Hepatocyte (in vitro differentiated cells): ENCODE measurements at regions not wholly inside any gene's neighbourhood (a gene's known extent, or its start where the extent isn't known, plus 50 kb on each side); places are given as distances from the start of the nearest gene placed in this dataset.

Source experiments
- DNase-seq: peaks from one replicate; pipeline ENCODE4 v3.0.0-alpha.2; 2016; ENCODE audit warnings: low spot score
- H2AFZ ChIP-seq: fragments of 200-600 bp; sonication (generic); 2 replicates; pipeline ENCODE4 v1.6.0; 2016; ENCODE audit warnings: antibody characterized with exemption, mild to moderate bottlenecking
- H3K27ac ChIP-seq: fragments of 200-600 bp; sonication (generic); 2 replicates; pipeline ENCODE4 v1.5.1; 2016; ENCODE audit warnings: mild to moderate bottlenecking
- H3K27me3 ChIP-seq: fragments of 200-600 bp; sonication (generic); 2 replicates; pipeline ENCODE4 v1.6.1; 2016
- H3K36me3 ChIP-seq: fragments of 200-600 bp; sonication (generic); replicated peaks from 2 replicates; pipeline ENCODE4 v1.5.1; 2016; ENCODE audit warnings: low read depth; ENCODE audit not compliant: insufficient read depth
- H3K4me1 ChIP-seq: fragments of 200-600 bp; sonication (generic); 2 replicates; pipeline ENCODE4 v1.5.1; 2016; ENCODE audit warnings: mild to moderate bottlenecking, moderate library complexity; ENCODE audit not compliant: insufficient read depth
- H3K4me2 ChIP-seq: fragments of 200-600 bp; sonication (generic); 2 replicates; pipeline ENCODE4 v1.6.0; 2016
- H3K4me3 ChIP-seq: fragments of 200-600 bp; sonication (generic); 2 replicates; pipeline ENCODE4 v1.5.1; 2016; ENCODE audit warnings: mild to moderate bottlenecking
- H3K79me2 ChIP-seq: fragments of 200-600 bp; sonication (generic); 2 replicates; pipeline ENCODE4 v1.6.0; 2017; ENCODE audit warnings: mild to moderate bottlenecking
- H3K9me2 ChIP-seq: fragments of 200-600 bp; sonication (generic); replicated peaks from 2 replicates; pipeline ENCODE4 v1.6.0; 2017; ENCODE audit warnings: mild to moderate bottlenecking; ENCODE audit not compliant: insufficient read depth
- H3K9me3 ChIP-seq: fragments of 200-600 bp; sonication (generic); 2 replicates; pipeline ENCODE4 v1.5.1; 2016; ENCODE audit warnings: low read depth, mild to moderate bottlenecking
- H4K20me1 ChIP-seq: fragments of 200-600 bp; sonication (generic); 2 replicates; pipeline ENCODE4 v1.6.0; 2016; ENCODE audit warnings: mild to moderate bottlenecking; ENCODE audit not compliant: insufficient read depth, poor library complexity, severe bottlenecking
- EZH2 ChIP-seq: fragments of 200-600 bp; sonication (generic); IDR thresholded peaks from 2 replicates; pipeline ENCODE4 v1.6.1; 2016; ENCODE audit warnings: antibody characterized with exemption, mild to moderate bottlenecking, borderline replicate concordance
- EZH2phosphoT487 ChIP-seq: fragments of 200-600 bp; sonication (generic); IDR thresholded peaks from one replicate; pipeline ENCODE4 v1.6.1; 2018; ENCODE audit warnings: antibody characterized with exemption, mild to moderate bottlenecking, low read depth, moderate library complexity; ENCODE audit not compliant: unreplicated experiment, severe bottlenecking
- WGBS: methylation state at CpG from one replicate; pipeline ENCODE4 v1.1.6; 2016; ENCODE audit warnings: low lambda C conversion rate; ENCODE audit errors: missing lambda C conversion rate; 5-methylcytosine and 5-hydroxymethylcytosine counted together
- TF ChIP-seq, protein P1 (sequence below): fragments of 200-600 bp; sonication (generic); IDR thresholded peaks from 2 replicates; pipeline ENCODE4 v1.5.1; 2016; ENCODE audit warnings: antibody characterized with exemption, mild to moderate bottlenecking; ENCODE audit not compliant: poor library complexity

DNA sequence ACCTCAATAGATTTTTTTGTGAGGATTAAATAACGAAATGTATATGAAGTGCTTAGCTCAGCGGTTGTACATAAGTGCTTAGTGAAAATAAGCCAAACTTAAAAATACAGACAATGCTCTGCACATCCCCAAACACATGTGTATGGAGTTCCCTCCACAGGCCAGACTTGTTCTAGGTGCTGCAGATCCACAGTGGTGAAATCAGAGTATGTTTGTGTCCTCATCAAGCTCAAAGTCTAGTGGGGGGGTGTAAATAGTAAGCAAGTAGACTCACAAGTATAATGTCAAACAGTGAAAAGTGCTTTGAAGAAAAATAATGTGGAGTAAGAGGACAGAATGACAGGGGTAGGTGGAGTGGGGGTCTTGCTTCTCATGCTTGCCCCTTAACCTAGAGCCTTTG, 157.4 kb upstream of the SPRY4 start:
- 74% methylated on average over 2 of the region's 2 CpGs for WGBS

DNA sequence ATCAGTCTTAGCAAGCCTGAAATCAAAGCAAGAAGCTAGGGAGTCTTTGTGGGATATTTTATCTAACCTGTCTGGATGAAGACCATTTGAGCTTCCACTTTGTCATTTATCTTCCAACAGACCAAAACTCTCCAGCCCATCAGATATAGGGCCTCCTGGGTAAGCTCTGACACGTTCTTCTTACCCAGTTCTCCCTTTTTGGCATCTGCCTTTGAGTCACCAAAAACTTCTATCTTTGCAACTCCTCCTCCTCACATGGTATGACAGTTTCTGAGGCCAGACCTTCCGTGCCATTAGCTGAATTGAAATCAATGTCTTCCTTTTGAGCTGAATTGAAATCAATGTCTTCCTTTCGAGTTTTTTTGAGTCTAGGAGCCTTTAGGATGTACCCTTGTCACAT, 156.6 kb upstream of the SPRY4 start:
- 90% methylated on average over 3 of the region's 3 CpGs for WGBS

More for the DNA sequence above, 157.4 kb upstream of the SPRY4 start:
- Histone ChIP-seq H4K20me1 (no peaks in the 10 kb centered on the region), H3K27ac (no peak overlapping the region), H3K9me3 (no peaks in the 10 kb centered on the region), H3K9me2 (no peaks in the 10 kb centered on the region), H3K27me3 (no peaks in the 10 kb centered on the region), H3K4me3 (no peak overlapping the region), H3K4me2 (no peak overlapping the region), H2AFZ (no peak overlapping the region), H3K79me2 (no peaks in the 10 kb centered on the region), H3K36me3 (no peaks in the 10 kb centered on the region), H3K4me1 (no peaks in the 10 kb centered on the region)
- DNase-seq = no peak
- TF ChIP-seq EZH2 (no peak), EZH2phosphoT487 (no peak)
- TF ChIP-seq, protein P1, sequence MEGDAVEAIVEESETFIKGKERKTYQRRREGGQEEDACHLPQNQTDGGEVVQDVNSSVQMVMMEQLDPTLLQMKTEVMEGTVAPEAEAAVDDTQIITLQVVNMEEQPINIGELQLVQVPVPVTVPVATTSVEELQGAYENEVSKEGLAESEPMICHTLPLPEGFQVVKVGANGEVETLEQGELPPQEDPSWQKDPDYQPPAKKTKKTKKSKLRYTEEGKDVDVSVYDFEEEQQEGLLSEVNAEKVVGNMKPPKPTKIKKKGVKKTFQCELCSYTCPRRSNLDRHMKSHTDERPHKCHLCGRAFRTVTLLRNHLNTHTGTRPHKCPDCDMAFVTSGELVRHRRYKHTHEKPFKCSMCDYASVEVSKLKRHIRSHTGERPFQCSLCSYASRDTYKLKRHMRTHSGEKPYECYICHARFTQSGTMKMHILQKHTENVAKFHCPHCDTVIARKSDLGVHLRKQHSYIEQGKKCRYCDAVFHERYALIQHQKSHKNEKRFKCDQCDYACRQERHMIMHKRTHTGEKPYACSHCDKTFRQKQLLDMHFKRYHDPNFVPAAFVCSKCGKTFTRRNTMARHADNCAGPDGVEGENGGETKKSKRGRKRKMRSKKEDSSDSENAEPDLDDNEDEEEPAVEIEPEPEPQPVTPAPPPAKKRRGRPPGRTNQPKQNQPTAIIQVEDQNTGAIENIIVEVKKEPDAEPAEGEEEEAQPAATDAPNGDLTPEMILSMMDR = no peak

DNA sequence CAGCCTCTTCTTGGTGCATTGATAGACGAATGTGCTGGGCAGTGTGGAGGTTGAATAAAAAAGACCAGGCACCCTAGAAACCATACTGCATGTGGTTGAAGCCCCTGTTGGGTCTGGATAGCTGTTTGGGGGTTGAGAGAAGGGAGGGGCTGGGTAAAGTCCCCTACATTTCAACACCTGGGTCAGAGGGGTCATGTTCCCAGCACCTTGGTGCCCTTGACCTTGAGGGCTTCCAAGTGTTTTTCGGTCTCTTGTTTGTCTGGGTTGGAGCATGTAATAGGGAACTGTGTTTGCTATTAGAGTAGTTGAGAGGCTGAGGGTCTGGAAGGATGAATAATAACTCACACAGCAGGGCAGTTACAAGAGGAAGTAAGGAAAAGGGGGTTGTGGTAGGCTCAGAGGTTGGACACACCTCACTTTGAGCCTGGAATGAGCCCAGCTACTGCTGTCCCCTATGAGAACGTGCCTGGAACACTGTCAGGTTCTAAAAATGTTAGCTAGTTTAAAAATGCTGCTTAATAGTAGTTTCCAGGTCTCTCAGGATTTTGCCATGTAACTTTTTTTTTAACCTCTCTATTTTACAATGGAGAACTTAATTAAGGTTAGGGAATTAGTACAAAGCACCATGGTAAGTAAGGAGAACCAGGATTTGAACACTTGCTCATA, 155.2 kb upstream of the SPRY4 start:
- TF ChIP-seq, protein P1 = no peak
- no peak overlapping the region for H3K4me2 ChIP-seq
- no peaks in the 10 kb centered on the region for H3K27me3 ChIP-seq
- no peaks in the 10 kb centered on the region for H3K9me2 ChIP-seq
- no peaks in the 10 kb centered on the region for H4K20me1 ChIP-seq
- H3K79me2 ChIP-seq = no peaks in the 10 kb centered on the region
- H3K27ac ChIP-seq = no peak overlapping the region
- WGBS = 89% methylated on average over 3 of the region's 3 CpGs
- H3K4me3 ChIP-seq = no peak overlapping the region
- H3K4me1 ChIP-seq = no peaks in the 10 kb centered on the region
- no peaks in the 10 kb centered on the region for H3K9me3 ChIP-seq
- no peaks in the 10 kb centered on the region for H3K36me3 ChIP-seq
- DNase-seq = no peak
- no peak overlapping the region for H2AFZ ChIP-seq

More for the DNA sequence above, 156.6 kb upstream of the SPRY4 start:
- H4K20me1 ChIP-seq = no peaks in the 10 kb centered on the region
- H3K4me3 ChIP-seq = no peak overlapping the region
- no peak overlapping the region for H3K4me2 ChIP-seq
- no peak overlapping the region for H2AFZ ChIP-seq
- TF ChIP-seq, protein P1 = no peak
- TF ChIP-seq EZH2phosphoT487 = no peak
- no peak for TF ChIP-seq EZH2
- H3K9me3 ChIP-seq = no peaks in the 10 kb centered on the region
- no peaks in the 10 kb centered on the region for H3K9me2 ChIP-seq
- H3K36me3 ChIP-seq = no peaks in the 10 kb centered on the region
- DNase-seq = no peak
- H3K4me1 ChIP-seq = no peaks in the 10 kb centered on the region
- no peaks in the 10 kb centered on the region for H3K79me2 ChIP-seq
- no peaks in the 10 kb centered on the region for H3K27me3 ChIP-seq
- no peak overlapping the region for H3K27ac ChIP-seq

DNA sequence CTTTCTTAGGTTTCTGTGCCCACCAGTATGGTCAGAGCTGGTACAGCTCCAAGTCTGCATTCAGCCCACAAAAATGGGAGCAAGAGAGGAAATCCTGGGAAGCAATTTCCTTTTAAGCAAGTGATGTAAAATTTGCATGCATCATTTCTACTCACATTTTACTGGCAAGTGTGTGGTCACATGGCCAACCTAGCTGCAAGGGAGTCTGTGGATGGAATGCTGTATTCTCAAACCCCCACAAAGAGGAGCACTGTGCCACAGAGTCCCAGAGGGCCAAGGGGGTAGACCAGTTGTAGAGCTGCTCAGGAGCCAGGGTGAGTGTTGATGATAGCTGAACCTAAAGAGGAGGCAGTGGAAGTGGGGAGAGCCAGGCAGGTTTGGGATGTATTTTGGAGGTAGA, 154.3 kb upstream of the SPRY4 start:
- DNase-seq = no peak
- Histone ChIP-seq H4K20me1 (no peaks in the 10 kb centered on the region), H2AFZ (no peak overlapping the region), H3K4me2 (no peak overlapping the region), H3K4me3 (no peak overlapping the region), H3K27ac (no peak overlapping the region), H3K79me2 (no peaks in the 10 kb centered on the region), H3K9me3 (no peaks in the 10 kb centered on the region), H3K9me2 (no peaks in the 10 kb centered on the region), H3K27me3 (no peaks in the 10 kb centered on the region), H3K4me1 (no peaks in the 10 kb centered on the region), H3K36me3 (no peaks in the 10 kb centered on the region)
- TF ChIP-seq EZH2phosphoT487 (no peak), EZH2 (no peak)
